GM12864 (cell line): ENCODE measurements at regions not wholly inside any gene's neighbourhood (a gene's known extent, or its start where the extent isn't known, plus 50 kb on each side); places are given as distances from the start of the nearest gene placed in this dataset.

Experiments
- DNase-seq: peaks from one replicate; pipeline ENCODE4 v3.0.0-alpha.2; 2011; ENCODE audit warnings: low read depth
- H3K4me3 ChIP-seq: 2 replicates; pipeline ENCODE4 v1.5.1; 2011; ENCODE audit warnings: mild to moderate bottlenecking, low read depth, low read length, control low read depth
- TF ChIP-seq, protein P1 (sequence below): IDR thresholded peaks from 2 replicates; pipeline ENCODE4 v1.5.1; 2011; ENCODE audit warnings: low read depth, mild to moderate bottlenecking, moderate library complexity, low read length, control low read depth, inconsistent platforms; ENCODE audit errors: missing control alignments

DNA sequence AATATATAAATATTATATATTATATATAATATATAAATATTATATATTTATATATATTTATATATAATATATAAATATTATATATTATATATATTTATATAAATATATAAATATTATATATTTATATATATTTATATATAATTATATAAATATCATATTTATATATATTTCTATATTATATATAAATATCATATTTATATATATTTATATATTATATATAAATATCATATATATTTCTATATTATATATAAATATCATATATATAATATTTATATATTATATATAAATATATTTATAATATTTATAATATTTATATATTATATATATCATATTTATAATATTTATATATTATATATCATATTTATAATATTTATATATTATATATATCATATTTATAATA, 321.4 kb downstream of the CDH2 start:
- DNase-seq, result no peak
- TF ChIP-seq, protein P1, sequence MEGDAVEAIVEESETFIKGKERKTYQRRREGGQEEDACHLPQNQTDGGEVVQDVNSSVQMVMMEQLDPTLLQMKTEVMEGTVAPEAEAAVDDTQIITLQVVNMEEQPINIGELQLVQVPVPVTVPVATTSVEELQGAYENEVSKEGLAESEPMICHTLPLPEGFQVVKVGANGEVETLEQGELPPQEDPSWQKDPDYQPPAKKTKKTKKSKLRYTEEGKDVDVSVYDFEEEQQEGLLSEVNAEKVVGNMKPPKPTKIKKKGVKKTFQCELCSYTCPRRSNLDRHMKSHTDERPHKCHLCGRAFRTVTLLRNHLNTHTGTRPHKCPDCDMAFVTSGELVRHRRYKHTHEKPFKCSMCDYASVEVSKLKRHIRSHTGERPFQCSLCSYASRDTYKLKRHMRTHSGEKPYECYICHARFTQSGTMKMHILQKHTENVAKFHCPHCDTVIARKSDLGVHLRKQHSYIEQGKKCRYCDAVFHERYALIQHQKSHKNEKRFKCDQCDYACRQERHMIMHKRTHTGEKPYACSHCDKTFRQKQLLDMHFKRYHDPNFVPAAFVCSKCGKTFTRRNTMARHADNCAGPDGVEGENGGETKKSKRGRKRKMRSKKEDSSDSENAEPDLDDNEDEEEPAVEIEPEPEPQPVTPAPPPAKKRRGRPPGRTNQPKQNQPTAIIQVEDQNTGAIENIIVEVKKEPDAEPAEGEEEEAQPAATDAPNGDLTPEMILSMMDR, result no peak
- H3K4me3 ChIP-seq, result no peak overlapping the region

DNA sequence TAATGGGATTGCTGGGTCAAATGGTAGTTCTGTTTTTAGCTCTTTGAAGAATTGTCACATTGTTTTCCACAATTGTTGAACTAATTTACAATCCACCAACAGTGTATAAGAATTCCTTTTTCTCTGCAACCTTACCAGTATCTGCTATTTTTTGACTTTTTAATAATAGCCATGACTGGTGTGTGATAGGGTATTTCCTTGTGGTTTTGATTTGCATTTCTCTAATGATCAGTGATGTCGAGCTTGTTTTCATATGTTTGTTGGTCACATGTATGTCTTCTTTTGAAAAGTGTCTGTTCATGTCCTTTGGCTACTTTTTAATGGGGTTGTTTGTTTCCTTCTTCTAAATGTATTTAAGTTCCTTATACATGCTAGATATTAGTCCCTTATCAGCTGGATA, 322.3 kb downstream of the CDH2 start:
- DNase-seq, result no peak
- H3K4me3 ChIP-seq, result no peak overlapping the region
- TF ChIP-seq, protein P1, result no peak

DNA sequence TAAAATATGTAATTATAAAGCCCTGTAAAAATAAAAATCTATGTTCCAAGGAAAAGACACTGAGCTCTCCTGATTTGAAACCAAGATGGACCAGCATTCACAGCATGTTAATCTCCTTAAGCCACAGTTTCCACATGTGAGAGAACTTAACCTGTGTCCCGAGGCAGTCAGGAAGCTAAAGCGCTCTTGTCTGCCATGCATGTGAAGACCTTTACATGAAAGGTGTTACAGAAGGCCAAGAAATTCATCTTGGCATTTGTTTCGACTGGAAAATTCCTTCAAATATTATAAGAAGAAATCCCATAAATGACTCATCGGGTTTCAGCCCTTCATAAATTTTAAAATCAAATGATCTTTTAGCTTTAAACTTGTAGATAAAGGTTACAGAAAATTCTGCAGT, 328.6 kb downstream of the CDH2 start:
- TF ChIP-seq, protein P1, result no peak
- no peak overlapping the region for H3K4me3 ChIP-seq
- DNase-seq, result no peak

DNA sequence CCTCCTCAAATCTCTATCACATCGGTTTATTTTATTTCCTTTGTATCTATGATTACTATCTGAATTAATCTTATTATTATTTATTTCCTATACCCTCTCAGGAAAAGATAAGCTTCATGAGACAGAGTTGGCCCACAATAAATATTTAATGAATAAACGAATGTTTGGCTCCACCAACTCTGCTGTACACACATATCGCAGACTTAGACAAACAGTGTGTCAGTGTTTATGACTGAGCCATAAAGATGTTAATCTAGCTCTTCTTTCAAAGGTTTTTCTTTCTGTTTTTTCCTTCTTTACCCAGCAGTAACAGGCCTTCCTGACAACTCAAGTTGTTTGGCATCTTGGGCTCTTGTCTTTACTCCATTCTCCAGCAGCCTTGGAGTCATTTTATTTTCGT, 329.5 kb downstream of the CDH2 start:
- no peak overlapping the region for H3K4me3 ChIP-seq
- no peak for DNase-seq
- TF ChIP-seq, protein P1, result no peak

DNA sequence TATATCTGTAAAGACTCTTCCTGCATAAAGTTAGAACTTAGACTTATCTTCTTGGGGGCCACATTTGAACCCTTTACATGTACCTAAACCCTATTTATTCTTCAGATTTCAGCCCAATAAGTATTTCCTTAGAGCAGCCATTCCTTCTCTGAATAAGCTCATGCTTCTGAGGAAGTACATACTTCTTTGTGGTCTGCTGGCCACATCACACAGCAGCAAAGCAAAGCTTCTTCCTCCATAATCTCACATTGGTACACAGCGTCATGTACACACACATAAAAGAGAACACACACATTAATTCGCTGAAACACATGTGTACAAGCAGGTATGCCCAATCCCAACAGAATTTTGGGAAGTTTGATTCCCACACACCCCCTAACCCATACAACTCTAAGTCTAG, 331.0 kb downstream of the CDH2 start:
- no peak for DNase-seq
- TF ChIP-seq, protein P1, result no peak
- no peak overlapping the region for H3K4me3 ChIP-seq

DNA sequence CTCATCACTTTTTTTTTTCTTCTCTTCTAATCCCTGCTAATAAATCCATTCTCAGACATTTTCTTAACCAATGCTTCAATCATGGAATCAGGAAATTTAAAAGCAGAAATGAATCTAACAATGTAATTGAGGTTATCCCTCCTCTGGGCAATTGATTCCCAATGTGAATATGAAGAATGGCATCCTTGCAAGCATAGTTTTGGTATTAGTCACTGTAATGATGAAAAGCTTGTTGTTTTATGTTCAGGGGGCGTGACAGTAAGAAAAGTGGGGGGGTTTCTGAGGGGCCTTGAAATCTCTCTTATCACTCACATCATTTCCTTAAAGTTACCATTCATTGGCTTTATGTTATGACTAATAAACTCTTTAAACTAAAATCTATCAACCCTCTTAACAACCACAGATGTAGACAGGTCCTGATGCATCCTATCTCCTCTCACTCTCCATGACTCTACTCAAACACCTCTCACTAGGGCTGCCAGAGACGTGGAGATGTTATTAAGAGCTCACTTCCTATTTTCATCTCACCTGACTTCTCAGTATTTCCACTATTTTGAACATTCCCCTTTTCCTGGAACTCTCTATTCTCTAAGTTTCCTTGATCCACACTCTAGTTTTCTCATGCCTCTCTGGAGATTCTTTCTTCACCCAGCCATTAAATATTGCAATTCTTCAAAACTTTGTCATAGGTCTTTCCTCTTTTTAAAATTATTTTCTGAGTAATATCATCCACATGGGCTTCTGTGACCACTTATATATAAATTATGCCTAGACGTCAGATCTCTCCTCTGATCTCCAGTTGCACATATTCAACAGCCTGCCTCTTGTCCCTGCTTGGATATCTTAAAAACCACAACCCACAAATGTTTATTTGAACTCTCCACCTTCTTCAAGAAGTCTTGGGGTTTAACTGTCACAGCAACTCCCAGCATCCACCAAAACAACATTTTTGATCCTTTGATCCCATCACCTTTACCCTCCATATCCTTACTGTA, 332.9 kb downstream of the CDH2 start:
- no peak for DNase-seq
- TF ChIP-seq, protein P1, result no peak
- H3K4me3 ChIP-seq, result no peak overlapping the region

DNA sequence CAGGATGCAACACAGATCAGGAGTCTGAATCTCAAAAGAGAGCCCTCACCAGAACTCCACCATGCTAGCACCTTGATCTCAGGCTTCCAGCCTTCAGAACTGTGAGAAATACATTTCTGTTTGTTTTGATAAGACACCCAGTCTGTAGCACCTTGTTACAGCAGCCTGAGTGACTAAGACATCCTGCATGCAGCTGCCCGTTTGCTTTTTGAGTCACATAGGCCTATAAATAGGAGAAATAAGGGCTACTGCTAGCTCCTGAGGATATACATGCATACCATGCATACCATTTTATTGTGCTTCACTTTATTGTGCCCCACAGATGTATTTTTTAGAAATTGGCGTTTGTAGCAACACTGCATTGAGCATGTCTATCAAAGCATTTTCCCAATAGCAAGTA, 337.8 kb downstream of the CDH2 start:
- no peak for DNase-seq

More for the DNA sequence above, 337.8 kb downstream of the CDH2 start:
- TF ChIP-seq, protein P1, result no peak
- H3K4me3 ChIP-seq, result no peak overlapping the region
